NCI-H526 (cell line): ENCODE measurements at regions not wholly inside any gene's neighbourhood (a gene's known extent, or its start where the extent isn't known, plus 50 kb on each side); places are given as distances from the start of the nearest gene placed in this dataset.

ENCODE experiments used
- DNase-seq, 2 experiments: peaks; one replicate each; lab custom pipeline; 2025; lab: John Stamatoyannopoulos, UW

GRCh38 chr1:119308130-119308700 lies 60.4 kb upstream of the HAO2 start:
- DNase-seq, result no peak

DNA sequence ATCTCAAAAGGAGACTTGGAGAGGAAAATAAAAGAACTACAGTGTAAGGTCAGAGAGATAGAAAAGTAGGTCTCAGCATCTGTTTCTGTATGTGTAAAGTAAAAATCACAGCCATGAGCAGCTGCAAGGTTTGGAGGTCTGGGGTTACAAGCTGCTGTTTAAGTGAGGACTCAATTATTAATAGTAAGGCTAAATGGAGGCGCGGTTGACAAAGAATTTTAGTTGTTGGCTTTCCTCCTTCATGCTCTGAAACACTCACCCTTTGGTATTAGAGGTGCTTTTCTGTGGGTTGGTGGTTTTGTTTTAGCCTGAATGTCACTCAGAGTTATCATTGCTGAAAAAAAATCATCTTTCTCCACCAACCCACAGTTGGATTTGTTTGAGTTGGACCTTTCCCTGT lies 59.8 kb upstream of the HAO2 start:
- no peak for DNase-seq

GRCh38 chr1:119310301-119310700 lies 58.3 kb upstream of the HAO2 start:
- no peak for DNase-seq

GRCh38 chr1:119312500-119312899 lies 56.1 kb upstream of the HAO2 start:
- DNase-seq, result no peak

- no peak for DNase-seq
Measured at GRCh38 chr1:119314001-119314796, 54.4 kb upstream of the HAO2 start.

GRCh38 chr1:119316870-119317416 lies 51.6 kb upstream of the HAO2 start:
- DNase-seq, result no peak

GRCh38 chr1:119318466-119319309 lies 49.9 kb upstream of the HAO2 start:
- no peak for DNase-seq
